HG03025 (cell line): ENCODE measurements at regions not wholly inside any gene's neighbourhood (a gene's known extent, or its start where the extent isn't known, plus 50 kb on each side); places are given as distances from the start of the nearest gene placed in this dataset.
"Not testable (repeated sequence)": the region's sequence is repeated elsewhere in the genome, so short reads cannot be mapped to it uniquely, and the experiment has no call there.

ENCODE experiments used
- ATAC-seq: cut with Tn5 transposase; IDR thresholded peaks from one replicate; pipeline ENCODE4 v1.9.1; 2021; ENCODE audit warnings: mild to moderate bottlenecking, moderate library complexity; ENCODE audit not compliant: unreplicated experiment, low FRiP score

DNA sequence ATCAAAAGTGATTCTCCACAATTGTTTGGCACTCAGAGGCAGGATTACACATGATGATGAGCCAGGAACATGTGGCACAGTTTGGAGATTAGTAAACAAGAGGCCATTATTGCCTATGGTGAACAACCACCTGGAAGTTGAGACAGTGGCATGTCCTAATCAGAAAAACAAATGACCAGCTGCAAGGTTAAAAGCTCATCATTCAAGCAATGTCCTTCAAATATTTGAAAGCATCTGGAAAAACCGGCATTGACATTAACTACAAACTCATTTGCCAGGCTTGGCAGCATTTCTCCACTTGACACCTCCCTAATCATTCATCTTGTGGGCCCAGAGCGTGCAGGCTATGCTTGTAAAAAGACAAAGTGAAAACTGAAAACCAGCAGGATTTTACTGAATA, 80.6 kb upstream of the MEGF10 start:
- ATAC-seq, result no peak

- no peak for ATAC-seq
Measured at GRCh38 chr5:127213231-127213630, 77.4 kb upstream of the MEGF10 start.

DNA sequence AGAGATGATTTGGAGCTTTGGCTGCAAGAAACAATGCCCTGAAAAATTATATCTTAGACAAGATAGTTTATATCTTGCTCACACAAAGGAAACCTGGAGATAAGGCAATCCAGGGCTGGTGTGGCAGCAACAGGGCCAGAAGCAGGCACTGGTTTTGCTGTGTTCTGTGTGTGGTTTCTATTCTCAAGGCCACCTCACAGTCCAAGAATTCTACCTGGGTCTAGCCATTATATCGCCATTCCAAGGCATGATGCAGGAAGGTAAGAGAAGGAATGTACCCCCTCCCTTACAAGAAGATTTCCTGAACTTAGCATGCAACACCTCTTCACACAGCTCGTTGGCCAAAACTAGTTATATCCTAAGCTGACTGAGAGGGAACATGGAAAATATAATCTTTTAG, 74.5 kb upstream of the MEGF10 start:
- no peak for ATAC-seq

DNA sequence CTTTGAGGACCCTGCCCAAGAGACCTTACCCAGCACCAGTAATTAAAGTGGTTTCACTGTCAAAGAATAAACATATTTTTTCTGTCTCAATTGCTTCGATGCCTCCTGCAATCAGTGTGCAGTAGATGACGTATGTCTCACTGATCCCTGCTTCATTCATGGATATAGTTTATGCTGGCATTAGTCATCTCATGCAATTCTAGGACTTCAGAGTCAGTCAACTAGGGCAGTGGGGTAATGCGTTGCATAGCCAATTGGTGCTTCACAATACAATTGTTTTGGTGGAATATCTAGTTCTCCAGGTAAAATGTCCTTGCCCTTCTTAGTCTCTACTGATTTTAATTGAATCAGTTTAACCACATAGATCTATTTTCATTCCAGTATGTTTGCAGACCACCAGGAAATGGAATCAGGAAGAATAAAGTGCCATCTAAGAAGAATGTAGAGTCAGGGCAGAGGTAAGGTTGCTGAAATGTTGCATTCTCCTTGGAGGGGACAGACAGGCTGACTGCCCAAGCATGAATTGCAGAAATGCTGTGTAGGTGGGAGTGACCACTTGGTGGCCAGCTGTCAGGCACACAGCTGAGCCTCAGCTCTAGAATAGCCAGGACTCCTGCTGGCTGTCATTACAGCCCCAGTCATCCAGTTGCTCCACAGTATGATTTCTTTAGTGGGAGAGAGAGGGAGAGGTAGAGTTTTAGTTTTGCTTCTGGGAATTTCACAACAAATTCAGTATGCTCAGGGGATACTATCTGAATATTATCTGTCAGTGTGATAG, 73.5 kb upstream of the MEGF10 start:
- no peak for ATAC-seq

DNA sequence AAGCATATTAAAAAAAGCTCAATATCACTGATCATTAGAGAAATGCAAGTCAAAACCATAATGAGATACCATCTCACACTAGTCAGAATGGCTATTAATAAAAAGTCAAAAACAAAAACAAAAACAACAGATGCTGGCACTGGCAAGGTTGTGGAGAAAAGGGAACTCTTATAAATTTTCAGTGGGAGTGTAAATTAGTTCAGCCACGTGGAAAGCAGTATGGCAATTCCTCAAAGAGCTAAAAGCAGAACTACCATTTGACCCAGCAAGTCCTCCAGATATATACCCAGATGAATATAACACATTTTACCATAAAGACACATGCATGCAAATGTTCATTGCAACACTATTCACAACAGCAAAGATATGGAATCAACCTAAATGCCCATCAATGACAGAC, 68.7 kb upstream of the MEGF10 start:
- ATAC-seq, result not testable (repeated sequence)

DNA sequence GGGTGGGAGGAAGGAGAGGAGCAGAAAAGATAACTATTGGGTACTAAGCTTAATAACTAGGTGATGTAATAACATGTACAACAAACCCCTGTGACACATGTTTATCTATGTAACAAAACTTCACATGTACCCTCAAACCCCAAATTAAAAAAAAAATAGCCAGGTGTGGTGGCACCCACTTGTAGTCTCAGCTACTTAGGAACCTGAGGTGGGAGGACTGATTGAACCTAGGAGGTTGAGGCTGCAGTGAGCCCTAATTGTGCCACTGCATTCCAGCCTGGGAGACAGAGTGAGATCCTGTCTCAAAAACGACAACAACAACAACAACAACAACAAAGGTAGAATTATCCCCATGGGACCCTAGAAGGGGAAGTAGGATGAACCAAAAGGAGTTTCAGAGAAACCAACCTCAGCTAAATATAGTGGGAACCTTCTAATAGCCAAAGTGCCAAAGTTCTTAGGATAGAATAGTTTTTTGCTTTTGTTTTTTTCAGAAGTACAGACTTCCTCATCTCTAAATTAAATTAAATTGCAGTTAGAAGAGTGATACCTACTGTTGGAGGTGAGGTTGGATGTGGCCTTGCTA, 67.9 kb upstream of the MEGF10 start:
- ATAC-seq, result peak; percentile 68

- no peak for ATAC-seq
Measured at GRCh38 chr5:127223256-127223974, 67.2 kb upstream of the MEGF10 start.

GRCh38 chr5:127227881-127228280, 62.7 kb upstream of the MEGF10 start:
- ATAC-seq, result no peak

GRCh38 chr5:127228540-127229184, 61.9 kb upstream of the MEGF10 start:
- no peak for ATAC-seq

DNA sequence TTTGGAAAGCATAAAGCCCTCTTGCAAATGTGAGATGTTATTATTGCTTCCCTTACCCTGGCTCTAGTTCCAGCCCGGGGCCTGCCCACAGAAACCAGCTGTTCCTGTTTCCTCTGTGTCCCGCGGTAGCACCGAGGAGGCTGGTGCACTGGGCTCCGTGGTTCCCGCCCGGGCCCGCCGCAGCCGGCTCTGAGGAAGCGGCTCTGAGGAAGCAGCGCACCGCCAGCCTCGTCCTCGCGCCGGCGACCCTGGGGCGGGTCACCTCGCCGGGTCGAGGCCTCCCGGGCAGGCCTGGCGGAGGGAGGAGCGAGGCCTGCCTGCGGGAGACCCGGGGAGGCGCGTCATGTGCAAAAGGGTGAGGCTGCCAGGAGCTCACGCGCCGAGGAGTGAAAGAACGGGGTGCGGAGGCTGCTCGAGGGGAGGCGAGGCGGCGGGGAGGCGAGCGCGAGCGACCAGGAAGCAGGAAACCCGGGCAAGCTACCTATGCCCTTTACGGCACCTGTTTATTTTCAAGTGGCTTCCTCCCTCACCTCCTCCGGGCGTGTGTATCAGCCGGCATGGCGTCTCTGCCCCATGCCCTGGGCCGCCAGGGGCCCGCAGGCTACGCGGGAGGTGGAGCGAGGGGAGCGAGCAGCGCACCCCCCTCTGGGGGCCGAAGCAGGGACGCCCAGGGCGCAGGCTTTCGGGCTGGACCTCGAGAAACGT, 61.3 kb upstream of the MEGF10 start:
- peak; percentile 77 for ATAC-seq

GRCh38 chr5:127231118-127231517, 59.5 kb upstream of the MEGF10 start:
- ATAC-seq, result no peak

- no peak for ATAC-seq
Measured at GRCh38 chr5:127233590-127233989, 57.0 kb upstream of the MEGF10 start.

DNA sequence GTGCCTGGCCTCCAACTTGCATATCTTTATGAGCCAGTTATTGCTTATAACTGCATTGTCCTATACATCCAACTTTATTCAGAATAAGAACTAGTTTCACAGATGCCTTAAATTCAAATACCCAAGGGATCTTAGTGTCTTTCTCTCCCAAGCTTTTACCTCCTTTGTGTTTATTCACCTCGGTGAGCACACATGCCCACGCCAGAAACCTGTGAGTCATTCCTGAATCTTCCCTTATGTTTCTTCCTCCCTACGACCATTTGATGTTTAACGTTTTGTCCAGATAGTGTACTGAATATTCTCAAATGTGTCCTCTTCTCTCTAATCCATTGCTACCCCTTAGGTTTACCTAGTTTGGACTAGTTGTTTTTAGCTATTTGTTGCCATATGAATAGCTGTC, 55.5 kb upstream of the MEGF10 start:
- ATAC-seq, result no peak

DNA sequence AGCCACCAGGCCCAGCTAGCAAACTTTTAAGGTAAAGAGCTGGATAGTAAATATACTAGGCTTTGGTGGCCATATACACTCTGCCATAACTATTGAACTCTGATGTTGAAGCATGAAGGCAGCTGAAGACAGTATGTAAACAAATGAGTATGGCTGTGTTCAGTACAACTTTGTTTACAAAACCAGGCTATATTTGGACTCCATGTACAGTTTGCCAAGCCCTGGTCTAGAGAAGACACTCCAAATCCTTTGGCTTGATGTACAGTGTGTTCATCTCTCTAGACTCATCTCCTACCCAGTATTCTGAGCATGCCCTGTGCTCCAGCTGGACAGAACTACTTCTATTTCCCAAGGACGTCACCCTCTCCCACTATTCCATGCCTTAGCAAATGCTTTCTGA, 54.3 kb upstream of the MEGF10 start:
- ATAC-seq, result no peak
